HG03457 (cell line): ENCODE measurements at regions not wholly inside any gene's neighbourhood (a gene's known extent, or its start where the extent isn't known, plus 50 kb on each side); places are given as distances from the start of the nearest gene placed in this dataset.
"Not testable (repeated sequence)": the region's sequence is repeated elsewhere in the genome, so short reads cannot be mapped to it uniquely, and the experiment has no call there.

Source experiments
- ATAC-seq: cut with Tn5 transposase; IDR thresholded peaks from one replicate; pipeline ENCODE4 v1.9.1; 2021; ENCODE audit warnings: moderate number of reproducible peaks; ENCODE audit not compliant: unreplicated experiment

GRCh38 chr9:30299126-30299780, 2085.2 kb upstream of the ACO1 start:
- ATAC-seq: no peak

DNA sequence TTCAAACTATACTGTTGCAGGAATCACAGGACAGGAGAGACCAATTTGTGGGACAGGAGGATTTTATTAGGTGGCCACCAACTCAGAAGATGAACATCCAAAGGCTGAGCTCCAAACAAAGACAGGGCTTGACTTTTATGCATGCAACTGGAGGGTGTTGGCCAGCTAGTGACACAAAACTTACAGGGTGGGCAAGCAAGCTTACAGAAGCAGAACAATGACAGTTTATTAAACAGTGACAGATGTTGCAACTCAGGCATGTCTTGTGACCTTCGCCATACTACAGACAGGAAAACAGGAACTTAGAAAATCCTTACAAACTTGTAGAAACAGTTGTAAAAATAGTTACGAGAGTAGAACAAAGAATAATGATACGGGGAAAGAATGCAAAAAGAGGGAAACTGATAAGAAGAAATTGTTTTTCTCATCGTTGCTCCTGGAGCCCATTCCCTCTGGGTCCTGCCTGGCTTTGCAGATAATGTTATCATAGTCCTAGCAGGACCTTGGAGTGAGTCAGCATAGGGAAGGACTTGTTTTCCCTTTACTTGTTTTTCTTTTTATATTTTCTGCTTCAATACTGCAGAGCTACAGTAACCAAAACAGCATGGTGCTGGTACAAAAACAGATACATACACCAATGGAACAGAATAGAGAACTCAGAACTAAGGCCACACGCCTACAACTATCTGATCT, 2083.0 kb upstream of the ACO1 start:
- no peak for ATAC-seq

- ATAC-seq: no peak
These were observed 2073.7 kb upstream of the ACO1 start for GRCh38 chr9:30310711-30311110.

DNA sequence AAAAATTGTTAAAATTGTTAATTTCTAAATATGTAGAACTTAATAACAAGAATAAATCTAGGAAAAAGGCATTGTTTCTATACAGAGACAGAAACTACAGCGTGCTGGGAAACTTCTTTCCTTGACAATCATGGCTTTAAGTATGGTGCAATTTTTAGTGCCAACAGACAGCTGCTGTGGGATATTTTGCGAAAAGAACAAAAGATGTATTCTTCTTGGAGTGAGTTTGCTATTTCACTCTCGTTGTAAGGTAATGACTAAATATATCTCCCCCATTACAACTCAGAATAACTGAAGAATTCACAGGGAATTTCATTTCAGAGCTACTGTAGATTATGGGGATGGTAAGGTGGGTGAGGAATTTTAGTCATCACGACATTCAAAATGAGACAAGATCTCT, 2055.0 kb upstream of the ACO1 start:
- no peak for ATAC-seq

- no peak for ATAC-seq
These were observed 2035.5 kb upstream of the ACO1 start for GRCh38 chr9:30348904-30349303.

GRCh38 chr9:30349526-30350513, 2034.6 kb upstream of the ACO1 start:
- no peak for ATAC-seq

DNA sequence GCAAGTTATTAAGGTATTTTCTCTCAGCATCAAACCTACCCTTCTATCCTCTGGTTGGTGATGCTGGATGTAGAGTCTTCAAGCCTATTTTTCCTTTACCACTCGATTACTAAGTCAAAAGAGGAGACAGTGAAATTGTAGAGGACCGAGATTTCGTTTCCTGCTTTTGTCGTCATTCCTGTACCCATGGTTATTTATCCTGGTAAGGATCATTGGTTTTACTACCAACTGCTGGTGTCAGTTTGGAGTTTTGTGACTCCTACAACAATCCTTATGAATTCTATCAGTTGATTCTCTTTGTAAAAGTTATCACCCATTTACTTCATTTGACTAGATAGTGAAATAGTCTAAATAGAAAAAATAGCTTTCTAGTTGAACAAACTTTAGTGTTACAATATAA, 2028.2 kb upstream of the ACO1 start:
- ATAC-seq: no peak

DNA sequence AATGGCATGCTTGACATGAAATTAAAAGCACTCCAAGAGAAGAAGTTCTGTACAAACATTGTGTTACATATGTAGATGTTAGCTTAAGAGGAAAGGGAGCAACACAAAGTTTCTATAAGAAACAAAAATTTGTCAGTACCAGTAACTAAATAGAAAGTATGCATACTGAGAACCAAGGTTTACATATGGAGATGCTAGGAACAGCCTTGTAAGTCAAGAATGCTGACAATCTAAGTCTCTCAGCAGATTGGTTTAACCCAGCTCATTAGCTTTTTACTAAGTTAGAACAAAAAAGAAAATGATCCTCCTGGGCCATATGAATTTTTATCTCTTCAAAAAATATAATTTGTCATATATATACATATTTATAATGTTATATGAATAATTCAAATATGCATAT, 2022.1 kb upstream of the ACO1 start:
- ATAC-seq: no peak

- ATAC-seq: not testable (repeated sequence)
These were observed 2018.3 kb upstream of the ACO1 start for GRCh38 chr9:30366140-30366539.

DNA sequence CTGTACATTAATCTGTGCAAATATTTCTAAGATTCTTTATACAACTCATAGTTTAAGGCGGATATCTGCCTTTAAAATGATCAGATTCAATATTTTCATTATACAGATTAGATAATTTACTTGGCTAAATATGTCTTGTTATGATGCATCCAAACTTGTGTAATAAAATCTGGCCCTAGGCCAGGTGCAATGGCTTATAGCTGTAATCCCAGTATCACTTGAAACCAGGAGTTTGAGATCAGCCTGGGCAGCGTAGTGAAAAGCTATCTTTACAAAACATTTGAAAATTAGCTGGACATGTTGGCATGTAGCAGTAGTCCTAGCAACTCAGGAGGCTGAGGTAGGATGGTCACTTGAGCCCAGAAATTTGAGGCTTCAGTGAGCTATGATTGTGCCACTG, 2002.2 kb upstream of the ACO1 start:
- ATAC-seq: no peak

DNA sequence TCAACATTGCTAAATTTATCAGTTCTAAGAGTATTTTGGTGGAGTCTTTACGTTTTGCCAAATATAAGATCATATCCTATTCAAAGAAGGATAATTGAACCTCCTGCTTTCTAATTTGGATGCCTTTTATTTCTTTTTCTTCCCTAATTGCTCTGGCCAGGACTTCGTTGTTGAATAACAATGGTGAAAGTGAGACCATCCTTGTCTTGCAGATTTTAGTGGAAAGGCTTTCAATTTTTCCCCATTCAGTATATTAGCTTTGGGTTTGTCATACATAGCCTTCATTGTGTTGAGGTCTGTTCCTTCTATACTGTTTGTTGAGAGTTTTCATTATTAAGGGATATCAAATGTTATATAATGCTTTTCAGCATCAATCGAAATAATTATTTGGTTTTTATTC, 1974.2 kb upstream of the ACO1 start:
- ATAC-seq: no peak

DNA sequence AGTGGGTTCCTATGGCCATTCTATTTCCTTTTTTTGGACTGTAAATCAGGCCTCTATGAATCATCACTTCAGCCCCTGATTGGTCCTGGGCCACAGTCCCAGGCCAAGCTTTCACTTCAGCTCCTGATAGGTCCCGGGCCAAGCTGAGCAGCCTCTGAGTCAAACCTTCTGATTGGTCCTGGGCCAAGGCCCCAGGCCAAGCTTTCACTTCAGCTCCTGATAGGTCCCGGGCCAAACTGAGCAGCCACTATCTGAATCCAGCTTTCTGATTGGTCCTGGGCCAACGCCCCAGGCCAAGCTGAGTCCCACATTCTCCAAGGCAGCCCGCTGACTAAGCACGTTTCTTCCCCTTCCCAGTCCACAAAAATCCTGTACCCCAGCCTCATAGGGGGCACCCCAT, 1972.9 kb upstream of the ACO1 start:
- no peak for ATAC-seq

DNA sequence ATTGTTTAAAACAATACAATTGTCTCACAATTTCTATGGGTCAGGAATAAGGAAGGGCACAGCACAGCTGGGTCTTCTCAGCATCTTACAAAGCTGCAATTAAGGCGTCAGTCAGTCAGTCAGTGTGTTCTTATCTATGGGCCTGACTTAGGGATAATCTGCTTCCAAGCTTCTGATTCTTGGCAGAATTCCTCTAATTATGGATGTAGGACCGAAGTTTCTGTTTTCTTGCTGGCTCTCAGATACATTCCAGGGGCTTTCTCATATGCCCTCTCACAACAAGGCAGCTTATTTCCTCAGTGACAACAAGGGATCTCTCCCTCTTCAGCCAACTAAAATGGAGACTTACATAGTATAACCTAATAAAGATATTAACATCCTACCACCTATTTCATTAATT, 1925.3 kb upstream of the ACO1 start:
- no peak for ATAC-seq

- no peak for ATAC-seq
These were observed 1907.6 kb upstream of the ACO1 start for GRCh38 chr9:30476826-30477225.

- no peak for ATAC-seq
These were observed 1905.8 kb upstream of the ACO1 start for GRCh38 chr9:30478684-30479083.

GRCh38 chr9:30482499-30482898, 1901.9 kb upstream of the ACO1 start:
- ATAC-seq: no peak

GRCh38 chr9:30484690-30485089, 1899.8 kb upstream of the ACO1 start:
- no peak for ATAC-seq

DNA sequence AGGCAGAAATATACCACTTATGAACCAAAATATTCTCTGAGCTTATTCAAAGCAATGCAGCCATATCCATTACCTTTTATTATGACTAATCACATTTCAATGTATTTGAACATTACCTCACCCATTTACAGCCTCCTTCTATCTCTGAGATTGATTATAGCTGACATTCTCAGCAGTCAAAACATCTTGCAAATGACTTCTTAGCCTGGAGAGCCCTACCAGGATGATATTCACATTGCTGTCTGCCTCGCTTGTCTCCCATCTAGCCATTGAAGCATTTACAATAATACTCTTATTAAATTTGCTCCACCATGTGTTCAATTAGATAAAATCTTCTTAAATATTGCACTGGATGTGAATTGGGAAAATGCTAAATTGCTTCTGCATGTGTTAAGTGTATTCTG, 1879.9 kb upstream of the ACO1 start:
- no peak for ATAC-seq

DNA sequence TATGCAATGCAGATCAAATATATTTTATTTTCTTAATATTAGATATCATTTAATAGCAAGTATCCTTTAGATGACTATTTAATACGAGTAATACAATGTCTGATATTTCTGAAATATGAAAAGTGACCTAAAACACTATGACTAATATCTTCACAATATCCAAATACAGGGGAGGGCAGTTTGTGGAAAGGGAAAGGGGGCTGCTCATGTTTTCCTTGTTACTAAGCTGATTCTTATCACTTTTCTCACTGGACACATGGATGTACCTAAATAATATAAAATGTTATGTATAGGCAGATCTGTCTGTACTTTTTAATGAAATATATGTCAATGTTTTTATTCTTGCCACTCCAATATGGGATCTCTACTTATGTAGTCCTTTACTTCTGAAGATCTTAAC, 1879.1 kb upstream of the ACO1 start:
- ATAC-seq: no peak

- ATAC-seq: no peak
These were observed 1877.7 kb upstream of the ACO1 start for GRCh38 chr9:30506749-30507148.

DNA sequence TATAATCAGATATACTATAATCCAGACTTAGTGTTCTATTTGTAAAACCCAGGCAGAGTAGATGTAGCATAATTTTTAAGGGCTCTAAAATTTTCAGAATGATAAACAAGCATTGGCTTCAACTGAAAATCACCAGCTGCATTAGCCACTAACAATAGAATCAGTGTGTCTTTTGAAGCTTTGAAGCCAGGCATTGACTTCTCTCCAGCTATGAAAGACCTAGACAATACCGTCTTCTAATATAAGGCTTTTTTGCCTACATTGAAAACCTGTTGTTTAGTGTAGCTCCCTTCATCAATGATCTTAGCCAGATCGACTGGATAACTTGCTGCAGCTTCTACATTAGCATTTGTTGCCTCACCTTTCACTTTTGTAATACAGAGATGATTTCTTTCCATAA, 1877.3 kb upstream of the ACO1 start:
- ATAC-seq: no peak

DNA sequence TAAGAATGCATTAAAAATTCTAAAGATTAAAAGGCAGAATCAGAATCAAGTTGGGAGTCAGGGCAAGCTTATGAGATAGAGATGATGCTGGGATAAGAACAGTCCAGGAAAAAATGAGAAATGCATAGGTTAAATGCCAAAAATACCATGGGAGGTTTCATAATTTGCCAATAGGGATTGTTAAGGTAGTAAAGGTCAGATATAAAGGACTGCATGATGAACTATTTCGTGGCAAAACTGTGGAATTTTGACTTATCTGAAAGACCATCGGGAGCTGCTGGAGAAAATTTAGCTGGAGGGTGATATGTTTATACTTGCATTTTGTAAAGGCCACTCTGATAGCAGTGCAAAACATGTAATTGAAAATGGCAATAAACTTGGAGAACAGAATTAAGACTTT, 1872.8 kb upstream of the ACO1 start:
- no peak for ATAC-seq
